ENCODE measurements at regions not wholly inside any gene's neighbourhood (a gene's known extent, or its start where the extent isn't known, plus 50 kb on each side); places are given as distances from the start of the nearest gene placed in this dataset.

DNA sequence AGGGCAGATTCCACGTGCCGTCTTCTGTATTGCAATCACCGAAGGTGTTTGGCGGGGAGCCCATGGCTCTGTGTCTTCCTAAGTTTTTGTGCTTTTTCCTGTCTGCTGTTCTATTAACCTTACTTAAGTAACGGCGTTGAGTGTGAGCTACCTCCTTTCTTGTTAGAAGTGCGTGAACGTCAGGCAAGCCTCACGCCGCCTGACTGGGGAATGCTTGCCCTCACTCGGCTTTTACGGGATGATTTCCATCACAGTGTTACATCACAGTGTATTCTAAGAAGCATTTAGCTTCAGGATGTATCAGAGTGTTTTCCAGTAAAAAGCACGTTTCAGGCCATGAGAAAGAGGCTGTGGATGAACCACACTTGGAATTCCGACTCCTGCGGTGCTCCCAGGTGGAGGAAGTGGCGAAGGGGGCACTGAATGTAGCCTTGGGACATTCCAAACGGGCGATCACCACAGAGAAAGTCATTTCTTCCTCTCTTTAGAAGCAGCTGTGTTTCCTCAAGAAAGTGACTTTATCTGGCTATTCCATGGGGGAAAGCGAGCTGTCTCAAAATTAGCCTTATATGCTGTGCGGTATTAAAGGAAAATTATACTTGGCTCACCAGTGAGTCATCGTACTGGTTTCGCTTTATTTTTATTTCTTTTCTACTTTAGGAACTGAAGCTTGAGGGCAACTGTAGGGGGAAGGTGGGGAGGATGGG is 290.7 kb downstream of the KLF6 start:
- no peak overlapping the region for H3K4me3 ChIP-seq
- H3K4me1 ChIP-seq: no peaks in the 10 kb centered on the region
- H3K27me3 ChIP-seq: no peaks in the 10 kb centered on the region
- no peaks in the 10 kb centered on the region for H3K9me3 ChIP-seq
- intact Hi-C loops (cut with DNase I): no loop called here
- H3K27ac ChIP-seq: no peak overlapping the region
- no peak for TF ChIP-seq CTCF (IDR thresholded peaks at IDR 0.05)
- H3K36me3 ChIP-seq: no peaks in the 10 kb centered on the region
- H3K9ac ChIP-seq (ENCODE audit: low read depth in 2 of 2, low read length in 2 of 2): no peak overlapping the region
- no peak for DNase-seq

DNA sequence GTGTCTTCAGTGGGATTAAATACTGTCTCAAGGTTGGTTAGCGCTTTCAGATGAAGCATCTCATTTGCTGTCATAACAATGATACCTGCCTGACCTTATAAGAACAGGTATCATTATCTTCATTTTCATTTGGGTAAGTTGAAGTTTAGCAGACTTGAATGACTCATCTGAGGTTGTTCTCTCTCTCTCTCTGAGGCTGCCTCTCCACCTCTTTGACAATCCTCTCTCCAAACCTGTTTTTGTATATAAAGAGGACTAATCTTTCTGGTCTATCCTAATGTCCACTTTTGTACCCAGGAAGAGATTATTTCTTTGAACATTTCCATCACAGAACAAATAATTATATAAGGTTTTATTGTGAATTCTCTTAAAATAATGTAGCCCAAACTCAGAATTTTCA is 291.4 kb downstream of the KLF6 start:
- H3K9ac ChIP-seq (ENCODE audit: low read depth in 2 of 2, low read length in 2 of 2): no peak overlapping the region
- DNase-seq: no peak
- H3K36me3 ChIP-seq: no peaks in the 10 kb centered on the region
- no peaks in the 10 kb centered on the region for H3K9me3 ChIP-seq
- H3K27ac ChIP-seq: no peak overlapping the region
- no peaks in the 10 kb centered on the region for H3K27me3 ChIP-seq
- intact Hi-C loops (cut with DNase I): no loop called here
- no peak for TF ChIP-seq CTCF (IDR thresholded peaks at IDR 0.05)
- H3K4me3 ChIP-seq: no peak overlapping the region
- H3K4me1 ChIP-seq: no peaks in the 10 kb centered on the region

DNA sequence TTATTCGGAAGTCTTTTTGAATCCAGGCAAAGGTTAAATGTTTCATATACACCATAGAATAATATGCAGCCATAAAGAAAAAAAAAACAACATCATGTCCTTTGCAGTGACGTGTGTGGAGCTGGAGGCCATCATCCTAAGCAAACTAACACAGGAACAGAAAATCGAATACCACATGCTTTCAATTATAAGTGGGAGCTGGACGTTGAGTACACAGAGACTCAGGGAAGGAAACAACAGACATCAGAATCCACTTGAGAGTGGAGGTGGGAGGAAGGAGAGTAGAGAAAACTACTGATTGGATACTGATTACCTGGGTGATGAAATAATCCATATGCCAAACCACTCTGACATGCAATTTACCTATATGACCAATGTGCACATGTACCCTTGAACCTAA is 293.4 kb downstream of the KLF6 start:
- no peaks in the 10 kb centered on the region for H3K27me3 ChIP-seq
- intact Hi-C loops (cut with DNase I): no loop called here
- H3K4me1 ChIP-seq: no peaks in the 10 kb centered on the region
- H3K4me3 ChIP-seq: no peak overlapping the region
- H3K9me3 ChIP-seq: no peaks in the 10 kb centered on the region
- H3K36me3 ChIP-seq: no peaks in the 10 kb centered on the region
- no peak for DNase-seq
- TF ChIP-seq CTCF (IDR thresholded peaks at IDR 0.05): no peak
- no peak overlapping the region for H3K9ac ChIP-seq (ENCODE audit: low read depth in 2 of 2, low read length in 2 of 2)
- H3K27ac ChIP-seq: no peak overlapping the region

DNA sequence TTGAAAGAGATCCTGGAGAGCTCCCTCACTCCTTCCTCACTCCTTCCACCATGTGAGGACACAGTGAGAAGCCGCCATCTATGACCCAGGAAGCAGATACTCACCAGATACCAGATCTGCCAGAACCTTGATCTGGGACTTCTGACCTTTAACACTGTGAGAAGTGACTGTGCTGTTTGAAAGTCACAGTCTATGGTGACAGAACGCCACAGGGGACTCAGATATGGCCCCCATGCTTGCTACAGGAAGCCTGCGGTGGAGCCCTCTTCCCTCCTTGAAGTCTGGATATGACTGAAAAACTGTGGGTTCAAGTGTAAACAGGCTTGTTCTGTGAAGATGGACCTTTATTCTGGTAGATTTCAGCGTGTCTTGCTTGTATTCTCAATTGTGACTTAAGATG is 297.8 kb downstream of the KLF6 start:
- Histone ChIP-seq H3K9ac (ENCODE audit: low read depth in 2 of 2, low read length in 2 of 2) (no peak overlapping the region), H3K27ac (no peak overlapping the region), H3K27me3 (no peaks in the 10 kb centered on the region), H3K4me1 (no peaks in the 10 kb centered on the region), H3K36me3 (no peaks in the 10 kb centered on the region), H3K4me3 (no peak overlapping the region), H3K9me3 (no peaks in the 10 kb centered on the region)
- TF ChIP-seq CTCF (IDR thresholded peaks at IDR 0.05): no peak
- intact Hi-C loops (cut with DNase I): no loop called here
- no peak for DNase-seq

- H3K4me3 ChIP-seq: no peak overlapping the region
- intact Hi-C loops (cut with DNase I): no loop called here
- no peak for TF ChIP-seq CTCF (IDR thresholded peaks at IDR 0.05)
- DNase-seq: peak; percentile 93
- peak overlapping the region in 1 of 2 donors; percentile 29 for H3K9ac ChIP-seq (ENCODE audit: low read depth in 2 of 2, low read length in 2 of 2)
- no peaks in the 10 kb centered on the region for H3K4me1 ChIP-seq
- H3K36me3 ChIP-seq: no peaks in the 10 kb centered on the region
- H3K9me3 ChIP-seq: no peaks in the 10 kb centered on the region
- no peaks in the 10 kb centered on the region for H3K27me3 ChIP-seq
- H3K27ac ChIP-seq: no peak overlapping the region
These were observed 298.5 kb downstream of the KLF6 start for GRCh38 chr10:3486346-3487065.
